H4 (cell line): ENCODE measurements at regions not wholly inside any gene's neighbourhood (a gene's known extent, or its start where the extent isn't known, plus 50 kb on each side); places are given as distances from the start of the nearest gene placed in this dataset.
"Not testable (repeated sequence)": the region's sequence is repeated elsewhere in the genome, so short reads cannot be mapped to it uniquely, and the experiment has no call there.

ENCODE experiments used
- DNase-seq: peaks from one replicate; pipeline ENCODE4 v3.0.0-alpha.2; 2015; ENCODE audit warnings: low spot score

DNA sequence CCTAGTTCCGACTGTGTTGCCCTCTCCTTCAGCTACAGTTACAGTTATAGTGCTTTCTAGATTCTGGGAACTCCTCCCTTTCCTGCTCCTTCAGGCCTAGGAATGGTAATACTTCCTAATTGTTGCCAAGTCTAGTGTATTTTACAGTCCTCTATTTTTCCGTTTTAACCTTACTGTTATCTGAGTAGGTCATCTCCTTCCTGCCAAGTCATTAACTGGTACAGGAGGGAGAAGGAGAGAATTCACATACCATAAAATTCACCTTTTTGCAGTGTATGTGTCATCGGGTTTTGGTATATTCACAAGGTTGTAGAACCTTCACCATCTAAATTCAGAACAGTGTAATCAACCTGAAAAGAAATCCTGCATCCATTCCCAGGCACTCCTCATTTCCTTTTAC, 335.4 kb upstream of the MEF2C start:
- DNase-seq = no peak

DNA sequence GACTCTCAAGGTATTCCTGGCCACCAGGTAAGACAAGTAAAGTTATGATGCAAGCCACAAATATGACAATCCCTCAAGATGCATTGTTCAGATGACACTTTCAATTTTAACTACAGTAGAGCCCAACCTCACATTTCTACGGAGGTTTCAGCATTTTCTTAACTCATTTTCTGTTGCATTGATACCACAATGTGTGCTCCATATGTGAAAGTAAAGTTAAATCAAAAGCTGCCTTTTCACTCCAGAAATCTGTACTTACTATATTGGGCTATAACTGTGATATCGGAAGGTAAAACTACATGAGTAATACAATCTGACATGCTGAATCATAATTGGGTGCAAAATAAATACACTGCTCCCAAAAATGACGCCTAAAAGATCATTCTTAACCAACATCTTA, 333.6 kb upstream of the MEF2C start:
- no peak for DNase-seq

DNA sequence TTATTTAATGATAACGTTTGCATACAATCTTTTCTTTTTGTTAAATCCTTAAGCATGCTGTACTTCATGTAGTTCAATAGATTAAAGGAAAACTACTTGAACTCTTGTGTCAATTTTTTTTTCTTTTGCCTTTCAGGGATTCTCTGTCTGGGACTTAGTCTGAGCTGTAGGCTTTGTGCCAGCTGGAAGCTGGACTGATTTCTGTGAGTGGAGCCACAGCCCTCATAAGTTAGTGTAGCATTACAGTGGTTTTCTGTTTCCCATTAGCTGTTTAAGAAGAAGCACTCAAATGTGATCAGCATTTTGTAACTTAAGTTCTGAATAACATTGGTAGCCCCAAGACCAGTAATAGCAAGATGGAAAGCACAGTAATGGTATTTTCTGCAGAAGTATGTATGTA, 330.6 kb upstream of the MEF2C start:
- peak; percentile 58 for DNase-seq

DNA sequence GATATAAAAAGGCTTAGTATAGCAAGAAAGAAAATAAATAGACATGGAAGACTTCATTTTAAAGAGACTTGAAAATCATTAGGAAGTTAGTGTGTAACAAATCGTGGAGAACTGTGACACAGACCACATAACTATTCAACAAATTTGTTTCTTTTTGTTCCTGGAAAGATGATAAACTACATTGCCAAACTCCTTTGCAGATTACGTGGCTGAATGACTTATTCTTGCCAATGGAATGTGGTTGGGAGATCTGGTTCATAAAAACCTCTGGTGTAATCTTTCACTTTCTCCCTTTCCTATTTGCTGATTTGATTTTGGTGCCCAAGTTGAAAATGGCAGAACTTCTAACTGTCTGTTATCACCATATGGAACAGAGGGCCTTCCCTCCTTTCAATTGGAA, 328.9 kb upstream of the MEF2C start:
- DNase-seq = peak; percentile 52

DNA sequence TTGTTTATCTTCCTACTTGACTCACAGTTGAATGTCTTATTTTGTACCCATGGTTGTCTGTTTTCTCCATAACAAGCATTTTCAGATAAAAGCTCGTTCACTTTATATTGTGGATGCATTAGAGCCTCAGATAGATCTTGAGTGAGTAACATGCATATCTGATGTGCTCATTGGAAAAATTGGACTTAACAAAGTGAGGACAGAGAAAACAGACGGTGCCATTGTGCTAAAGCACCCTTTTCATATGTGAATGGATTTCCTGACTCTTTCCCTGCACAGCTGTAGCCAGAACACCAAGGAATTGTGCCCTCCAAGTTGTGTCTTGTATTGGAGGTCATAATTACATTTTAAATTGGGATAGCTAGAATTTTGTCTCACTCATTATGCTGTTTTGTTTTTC, 325.8 kb upstream of the MEF2C start:
- no peak for DNase-seq

DNA sequence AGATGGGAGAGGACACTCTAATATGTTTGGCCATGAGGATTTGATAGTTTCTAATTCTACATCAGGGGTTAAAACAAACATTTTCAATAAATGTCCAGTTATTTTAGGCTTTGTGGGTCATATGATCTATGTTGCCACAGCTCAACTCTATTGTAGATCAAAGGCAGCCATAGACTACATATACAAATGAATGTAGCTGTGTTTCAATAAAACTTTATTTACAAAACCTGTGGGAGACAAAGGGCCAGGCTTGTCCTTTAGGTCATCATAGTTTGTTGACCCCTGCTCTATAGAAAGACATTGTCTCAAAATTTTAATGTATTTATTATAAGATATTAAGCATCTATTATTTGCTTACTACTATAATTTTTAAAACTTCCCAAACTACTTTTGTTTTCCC, 325.4 kb upstream of the MEF2C start:
- no peak for DNase-seq

DNA sequence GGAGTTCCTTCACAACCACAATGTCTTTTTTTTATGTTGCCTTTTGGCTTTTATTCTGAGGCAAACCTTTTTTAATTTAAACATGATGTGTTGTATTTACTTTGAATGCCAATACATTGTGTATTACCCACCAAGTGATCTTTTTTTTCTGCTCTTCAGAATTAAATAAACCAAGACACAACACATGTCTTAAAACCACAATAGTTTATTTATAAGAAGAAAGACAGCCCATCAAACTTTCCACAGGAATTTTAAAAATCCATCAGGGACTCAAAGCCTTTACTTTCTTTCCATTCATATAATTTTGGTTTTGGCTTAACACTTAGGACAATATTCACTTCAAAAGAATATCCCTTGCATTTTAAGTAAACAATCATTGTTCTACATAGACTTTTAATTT, 321.8 kb upstream of the MEF2C start:
- DNase-seq = no peak

DNA sequence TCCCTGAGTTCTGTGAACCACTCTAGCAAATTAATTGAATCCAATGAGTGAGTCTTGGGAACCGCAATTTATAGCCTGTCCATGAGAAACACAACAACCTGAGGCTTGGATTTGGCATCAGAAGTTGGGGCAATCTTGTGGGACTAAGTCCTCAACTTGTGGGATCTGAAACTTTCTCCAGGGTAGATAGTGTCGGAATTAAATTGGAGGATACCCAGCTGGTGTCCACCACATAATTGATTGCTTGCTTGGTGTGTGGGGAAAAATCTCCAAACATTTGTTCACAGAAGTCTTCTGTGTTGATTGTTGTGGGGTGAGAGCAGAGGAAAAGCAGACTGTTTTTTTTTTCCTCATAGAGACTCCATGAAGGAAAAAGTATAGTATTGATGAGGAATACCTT, 320.6 kb upstream of the MEF2C start:
- DNase-seq = no peak

DNA sequence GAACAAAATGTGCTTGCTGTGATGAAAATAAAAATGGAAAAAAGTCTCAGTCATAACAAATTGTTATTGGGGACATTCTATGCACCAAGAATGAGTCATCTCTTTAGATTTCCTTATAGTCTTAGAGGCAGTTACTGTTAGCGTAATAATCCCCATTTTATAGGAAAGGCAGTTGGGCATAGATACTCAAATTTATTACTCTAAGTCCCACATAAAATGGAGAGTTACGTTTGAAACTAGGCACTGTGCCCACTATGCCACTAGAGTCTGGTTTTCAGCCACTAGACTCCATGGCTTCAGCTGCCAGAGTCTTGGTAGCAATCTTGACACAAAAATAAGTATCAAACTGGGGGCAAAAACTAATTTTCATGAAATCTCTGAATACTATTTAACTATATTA, 317.9 kb upstream of the MEF2C start:
- DNase-seq = no peak

DNA sequence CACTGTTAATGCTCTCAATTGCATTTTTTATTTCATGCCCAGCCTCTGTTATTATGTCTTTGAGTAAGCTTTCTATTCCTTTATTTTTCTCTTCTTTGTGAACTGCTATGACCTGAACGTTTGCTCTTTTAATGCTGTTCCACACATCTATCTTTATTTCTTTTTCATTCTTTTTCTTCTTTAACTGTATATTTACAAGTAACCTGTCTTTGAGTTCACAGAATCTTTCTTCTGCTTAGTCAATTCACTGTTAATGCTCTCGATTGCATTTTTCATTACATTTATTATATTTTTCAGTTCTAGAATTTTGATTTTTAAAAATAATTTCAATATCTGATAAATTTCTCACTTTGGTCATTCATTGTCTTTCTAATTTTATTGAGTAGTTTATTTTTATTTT, 316.3 kb upstream of the MEF2C start:
- no peak for DNase-seq

DNA sequence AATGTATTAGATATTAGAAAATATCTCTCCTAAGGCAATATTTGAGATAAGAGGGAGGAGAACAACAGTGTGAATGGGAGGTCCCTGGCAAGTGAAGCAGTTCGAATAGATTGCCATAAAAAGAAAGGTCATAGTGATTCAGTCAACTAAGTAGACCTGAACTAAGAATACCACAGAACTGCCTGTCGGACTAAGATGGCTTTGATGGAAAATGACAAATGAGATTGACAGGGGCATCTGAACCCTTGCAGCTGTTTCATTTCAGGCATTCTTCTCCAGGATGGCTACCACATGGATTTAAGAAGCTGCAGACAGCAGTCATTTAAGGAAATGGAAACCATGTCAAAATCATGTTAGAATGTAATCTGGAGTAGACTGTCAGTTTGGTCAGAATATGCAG, 308.4 kb upstream of the MEF2C start:
- no peak for DNase-seq

DNA sequence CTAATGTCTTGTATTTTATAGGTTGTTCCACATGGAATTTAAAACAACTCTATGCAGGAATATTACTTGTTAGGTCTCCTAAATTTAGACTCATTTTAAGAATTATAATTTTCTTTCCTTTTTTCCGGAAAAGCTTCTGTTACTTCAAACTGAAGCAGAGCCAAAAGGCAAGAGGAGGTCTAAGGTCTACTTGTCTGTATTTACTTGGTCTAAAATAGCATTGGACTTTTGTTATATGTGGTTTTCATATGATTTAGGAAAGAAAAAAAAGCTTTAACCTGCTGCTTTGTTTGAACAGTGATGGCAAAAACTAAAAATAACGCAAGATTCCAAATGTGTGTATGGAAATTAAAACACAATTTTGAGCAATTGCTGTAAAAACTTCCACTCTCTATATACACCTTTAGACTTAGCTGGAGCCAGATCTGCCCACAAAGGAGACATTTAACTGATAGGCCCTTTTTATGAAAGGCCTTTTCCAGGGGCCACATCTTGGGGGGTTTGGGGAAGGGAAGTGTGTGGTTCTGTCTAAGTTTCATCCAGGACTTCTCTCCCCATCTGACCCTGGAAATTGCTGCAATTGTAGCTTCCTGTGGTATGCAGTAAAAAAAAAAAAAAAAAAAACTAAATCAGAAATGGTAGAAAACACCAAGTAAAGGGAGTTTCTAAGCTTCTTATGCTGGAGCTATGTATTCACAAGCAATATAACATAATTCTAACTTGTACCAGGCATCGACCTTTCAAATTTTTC, 307.7 kb upstream of the MEF2C start:
- DNase-seq = no peak

DNA sequence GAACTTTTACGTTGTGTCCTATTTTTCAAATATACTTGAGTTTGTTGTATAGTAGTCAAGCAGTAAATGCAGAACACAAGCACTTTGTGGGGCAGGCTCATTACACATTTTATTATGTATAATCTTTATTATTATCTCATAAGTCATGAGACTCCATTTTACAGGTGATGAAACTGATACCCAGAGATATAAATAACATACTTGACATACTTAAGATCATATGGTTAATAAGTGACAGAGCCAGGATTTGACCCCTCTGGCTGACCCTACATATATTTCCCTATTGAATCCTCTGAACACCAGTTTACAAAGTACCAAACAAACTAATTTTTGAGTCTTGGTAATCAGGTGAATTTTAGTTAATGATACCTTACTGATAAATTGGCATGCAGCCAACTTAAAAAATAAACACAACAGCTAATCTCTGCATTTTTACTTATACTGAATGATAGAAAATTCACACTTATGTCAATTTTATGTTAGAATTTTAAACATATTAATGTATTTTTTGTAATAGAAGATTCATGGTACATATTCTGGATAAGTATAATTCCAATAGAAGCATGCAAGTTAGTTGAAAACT, 305.0 kb upstream of the MEF2C start:
- DNase-seq = no peak

DNA sequence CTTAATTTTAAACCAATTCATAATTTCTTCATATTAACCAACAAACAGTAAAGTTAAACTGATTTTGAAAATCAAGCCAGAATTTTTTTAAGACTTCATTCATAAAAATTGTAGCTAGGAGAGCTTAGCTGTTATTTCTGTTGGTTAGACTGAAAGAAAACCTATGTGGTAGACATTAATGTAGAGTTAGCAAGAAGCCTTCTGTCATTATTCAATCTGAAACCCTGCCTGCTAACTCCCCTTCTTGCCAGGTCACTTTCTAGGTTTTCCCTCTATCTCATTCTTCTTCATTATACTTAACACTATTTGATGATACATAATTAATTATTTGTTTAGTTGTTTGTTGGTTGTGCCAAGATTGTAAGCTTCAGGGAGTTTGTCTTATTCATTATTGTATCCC, 304.3 kb upstream of the MEF2C start:
- DNase-seq = no peak

DNA sequence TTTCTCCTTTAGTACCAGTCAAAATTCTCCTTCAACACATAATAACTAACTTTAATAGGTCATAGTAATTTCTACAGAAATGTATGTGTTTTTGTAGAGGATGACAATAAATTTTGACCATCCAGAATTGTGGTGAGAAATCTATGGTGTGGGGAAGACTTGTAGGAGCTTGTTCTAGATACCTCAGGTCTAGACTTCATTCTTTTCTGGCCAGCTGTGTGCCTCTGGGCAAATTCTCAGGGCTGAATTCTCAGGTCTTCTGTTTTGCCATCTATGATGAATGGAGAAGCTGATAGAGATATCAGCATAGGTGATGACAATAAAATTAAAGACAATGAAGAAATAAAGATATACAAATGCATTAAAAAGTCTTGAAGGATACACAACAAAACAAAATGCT, 298.6 kb upstream of the MEF2C start:
- no peak for DNase-seq

DNA sequence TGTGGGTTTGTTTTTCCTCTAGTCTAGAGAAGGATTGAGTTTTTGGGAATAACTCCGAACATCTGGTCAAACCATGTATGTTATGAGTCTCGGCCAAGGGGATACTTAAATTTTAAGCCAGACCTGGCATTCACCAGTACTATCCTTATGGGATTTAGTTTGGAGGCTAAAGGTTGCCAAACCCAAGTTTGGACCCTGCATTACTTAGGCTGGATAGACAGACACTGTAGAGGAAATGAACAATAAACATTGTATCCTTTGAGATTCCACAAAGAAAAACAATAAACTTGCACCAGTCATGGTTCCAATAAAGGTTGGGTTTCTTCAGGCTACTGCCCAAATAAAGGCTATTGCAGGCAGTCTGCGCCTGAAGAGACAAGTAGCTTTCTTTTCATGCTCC, 296.7 kb upstream of the MEF2C start:
- DNase-seq = no peak

DNA sequence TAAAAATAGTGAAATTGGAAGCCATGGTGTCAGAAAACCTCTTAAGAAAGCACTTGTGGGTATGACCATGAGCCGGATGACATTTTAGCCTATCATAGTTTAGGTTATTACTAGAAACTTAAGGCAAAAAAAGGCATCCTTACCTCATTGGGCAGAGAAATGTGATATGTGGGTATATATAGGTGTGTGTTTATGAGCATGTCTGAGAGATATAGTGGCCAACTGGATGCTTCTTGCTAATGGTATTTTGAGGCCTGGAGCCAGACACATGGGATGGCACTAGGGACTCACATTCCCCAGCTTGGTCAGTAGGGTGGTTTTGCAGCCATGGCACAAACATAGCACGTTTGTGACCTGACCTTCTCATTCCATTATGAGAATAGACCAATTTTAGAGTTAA, 295.6 kb upstream of the MEF2C start:
- no peak for DNase-seq

DNA sequence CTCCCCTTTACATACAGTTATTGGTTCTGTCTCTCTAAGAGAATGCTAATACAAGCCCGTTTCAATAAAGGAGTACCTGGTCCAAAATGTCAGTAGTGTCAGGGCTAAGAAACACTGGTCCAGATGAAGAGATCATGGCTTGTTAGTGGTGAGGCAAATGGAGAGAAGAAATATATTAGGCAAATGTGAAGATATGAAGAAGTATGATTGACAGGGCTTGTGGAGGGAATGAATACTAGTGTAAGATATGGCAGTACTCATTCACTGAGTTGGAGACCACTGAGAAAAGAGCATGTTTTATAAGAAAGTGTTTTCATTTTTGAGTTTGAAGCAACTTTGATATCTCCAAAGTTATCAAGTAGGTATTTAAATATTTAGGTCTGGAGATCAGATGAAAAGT, 290.5 kb upstream of the MEF2C start:
- no peak for DNase-seq

DNA sequence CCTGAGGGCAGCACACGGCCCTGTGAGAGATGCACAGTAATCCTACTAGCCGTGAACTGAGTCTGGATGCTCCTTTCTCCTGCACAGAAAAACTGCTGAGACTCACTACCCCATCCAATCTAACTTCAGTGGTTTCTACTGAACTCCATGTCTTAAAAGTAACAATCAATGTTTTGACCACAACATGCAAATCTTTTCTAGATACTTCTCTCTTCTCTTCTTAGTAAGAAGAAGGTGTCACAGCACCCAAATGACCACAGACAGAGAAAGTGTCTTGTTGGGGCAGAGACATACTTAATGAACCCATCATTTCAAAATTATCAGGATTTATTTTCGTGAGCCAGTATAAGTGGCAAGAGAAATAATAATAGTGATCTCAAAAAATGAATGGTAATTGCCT, 285.8 kb upstream of the MEF2C start:
- DNase-seq = no peak

DNA sequence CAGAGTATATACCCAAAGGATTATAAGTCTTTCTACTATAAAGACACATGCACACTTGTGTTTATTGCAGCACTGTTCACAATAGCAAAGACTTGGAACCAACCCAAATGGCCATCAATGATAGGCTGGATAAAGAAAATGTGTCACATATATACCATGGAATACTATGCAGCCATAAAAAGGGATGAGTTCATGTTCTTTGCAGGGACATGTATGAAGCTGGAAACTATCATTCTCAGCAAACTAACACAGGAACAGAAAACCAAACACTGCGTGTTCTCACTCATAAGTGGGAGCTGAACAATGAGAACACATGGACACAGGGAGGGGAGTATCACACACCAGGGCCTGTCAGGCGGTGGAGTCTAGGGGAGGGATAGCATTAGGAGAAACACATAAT, 281.7 kb upstream of the MEF2C start:
- DNase-seq = not testable (repeated sequence)

DNA sequence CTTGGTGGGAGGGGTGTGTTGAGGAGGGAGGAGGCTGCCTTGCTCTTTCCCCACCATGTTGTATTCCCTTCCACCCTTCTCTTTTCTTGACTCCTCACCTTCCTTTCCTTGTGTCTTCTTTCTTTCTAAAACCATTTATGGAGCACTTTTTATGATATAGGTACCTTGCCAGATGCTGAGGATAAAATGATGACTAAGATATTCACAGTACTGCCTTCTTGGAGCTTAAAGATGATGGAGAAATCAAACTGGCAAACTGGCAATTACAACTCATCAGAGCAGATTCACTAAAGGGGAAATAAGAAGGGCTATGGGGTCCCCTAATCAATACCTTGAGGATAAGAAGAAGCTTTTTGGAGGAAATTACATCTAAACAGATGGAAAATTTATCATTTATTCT, 273.2 kb upstream of the MEF2C start:
- no peak for DNase-seq

DNA sequence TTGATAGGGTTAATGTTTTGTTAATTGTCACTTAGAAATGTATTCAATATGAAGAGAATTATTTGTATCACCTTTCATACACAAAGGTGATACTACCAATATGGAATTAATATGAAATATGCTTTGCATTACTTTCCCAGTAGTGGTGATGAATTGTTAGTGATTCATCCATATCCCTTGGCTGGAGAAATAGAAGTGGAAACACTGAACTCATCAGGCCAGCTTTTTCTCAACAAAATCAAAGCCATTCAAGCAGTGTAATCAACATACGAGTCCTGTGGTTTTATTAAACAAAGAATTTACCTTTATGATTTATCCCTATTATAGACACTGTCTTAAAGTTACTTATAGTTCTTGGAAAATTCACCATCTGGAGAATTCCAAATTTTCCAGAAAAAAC, 264.0 kb upstream of the MEF2C start:
- no peak for DNase-seq

DNA sequence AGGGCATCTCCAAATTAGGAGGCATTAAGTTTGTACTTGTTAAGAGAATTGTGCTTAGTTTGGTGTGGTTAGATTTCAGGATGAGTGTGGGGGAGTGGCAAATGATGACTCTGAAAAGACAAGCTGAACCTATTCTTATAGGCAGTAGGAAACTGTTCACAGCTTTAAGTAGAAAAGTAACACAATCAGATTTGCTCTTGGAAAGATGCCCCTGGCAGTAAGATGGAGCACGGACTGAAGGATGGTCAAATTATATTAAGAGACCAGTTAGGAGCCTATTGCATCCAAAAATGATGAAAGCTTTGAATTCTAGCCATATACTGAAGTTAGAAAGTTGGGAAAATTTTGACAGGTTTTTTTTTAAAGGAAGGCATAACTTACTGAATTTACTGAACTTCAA, 254.2 kb upstream of the MEF2C start:
- no peak for DNase-seq

DNA sequence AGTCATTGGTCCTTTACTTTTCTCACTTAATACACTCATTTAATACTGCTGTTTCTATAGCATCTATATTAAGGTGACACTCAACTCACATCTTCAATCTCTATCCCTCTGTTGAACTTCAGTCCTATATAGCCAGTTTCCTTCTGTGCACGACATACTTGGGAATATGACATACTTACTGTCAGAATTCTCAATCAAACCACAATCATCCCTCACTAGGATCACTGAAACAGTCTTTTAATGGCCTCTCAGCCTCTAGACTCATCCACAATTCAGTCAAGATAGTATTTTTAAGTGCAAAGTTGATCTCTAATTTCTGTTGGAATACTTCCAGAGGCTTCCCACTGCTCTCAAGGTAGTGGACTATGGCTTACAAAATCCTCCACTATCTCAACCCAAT, 251.0 kb upstream of the MEF2C start:
- DNase-seq = no peak
